Amygdala (tissue), 56 donors: ENCODE measurements at regions not wholly inside any gene's neighbourhood (a gene's known extent, or its start where the extent isn't known, plus 50 kb on each side); places are given as distances from the start of the nearest gene placed in this dataset.

Experiments used
- DNase-seq, 56 donors: peaks; one replicate each; lab custom pipeline; 2025; lab: John Stamatoyannopoulos, UW

DNA sequence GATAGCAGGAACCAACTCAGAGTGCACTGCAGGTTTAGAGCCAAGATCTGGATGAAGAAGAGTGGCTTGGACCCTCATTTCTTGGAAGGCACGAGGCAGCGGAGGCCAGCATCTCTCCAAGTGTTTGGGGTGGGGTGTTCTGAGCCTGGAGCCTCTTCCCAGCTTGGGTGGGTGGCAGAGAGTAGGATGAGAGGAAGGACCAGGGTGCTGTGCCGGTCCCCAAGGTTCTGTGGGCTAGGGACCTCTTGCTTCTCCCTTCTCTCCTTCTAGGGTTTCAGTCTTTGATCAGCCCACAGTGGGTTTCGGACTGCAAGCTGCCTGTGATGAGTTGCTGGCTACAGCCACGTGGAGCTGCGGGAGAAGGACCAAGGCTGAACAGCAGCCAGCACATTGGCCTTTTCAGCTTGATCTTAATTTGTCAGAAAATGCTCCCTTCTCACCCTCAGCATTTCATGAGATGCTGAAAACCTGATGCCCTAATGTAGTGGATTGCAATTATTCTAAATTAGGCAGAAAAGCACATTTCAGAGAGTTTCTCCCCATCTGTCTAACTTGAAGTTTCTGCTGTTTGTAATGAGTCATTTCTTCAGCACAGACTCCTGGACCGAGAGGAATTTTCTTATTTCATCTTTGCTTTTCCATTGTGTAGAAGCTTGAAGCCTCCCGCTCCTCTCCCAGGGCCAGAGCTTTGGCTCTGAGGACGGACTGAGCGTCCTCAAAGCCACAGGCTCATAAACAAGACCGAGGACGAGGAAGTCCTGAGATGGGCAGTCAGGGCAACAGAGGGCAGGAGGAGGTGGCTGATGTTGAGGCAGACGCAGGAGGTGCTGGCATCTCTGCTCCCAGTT lies 99.1 kb upstream of the HDAC4 start:
- DNase-seq = peak in 5 of 56 donors; percentile 8 to 29 (median 16)

DNA sequence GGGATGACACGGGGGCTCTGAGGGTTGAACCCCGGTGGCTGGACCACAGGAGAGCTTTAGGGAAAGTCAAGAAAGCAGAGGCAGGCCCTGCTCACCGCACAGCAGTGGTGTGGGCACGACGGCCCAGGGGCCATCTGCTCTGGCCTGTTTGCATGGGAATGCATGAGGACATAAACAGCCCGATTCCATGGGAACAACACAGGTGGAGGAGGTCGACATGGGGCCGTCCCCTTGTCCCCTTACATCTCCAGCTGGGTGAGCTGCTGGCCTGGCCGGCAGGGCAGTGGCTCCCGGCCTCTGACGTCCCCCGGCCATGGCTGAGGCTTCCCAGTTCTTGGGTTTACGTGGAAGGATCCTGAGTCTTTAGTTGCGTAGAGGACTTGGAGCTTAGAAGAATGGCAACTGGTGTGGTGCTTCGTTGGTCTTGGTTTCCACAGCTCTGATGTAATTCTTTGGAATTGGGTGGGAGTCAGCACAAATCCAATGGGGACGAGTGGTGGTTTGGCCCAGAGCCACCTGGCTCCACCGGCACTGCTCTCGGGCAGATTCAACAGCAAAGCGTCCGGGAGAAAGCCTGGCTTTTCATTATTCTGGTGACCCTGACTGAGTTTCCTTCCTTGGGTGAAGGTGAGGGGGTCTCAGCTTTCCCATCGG lies 98.3 kb upstream of the HDAC4 start:
- peak in 1 of 56 donors; percentile 23 for DNase-seq

DNA sequence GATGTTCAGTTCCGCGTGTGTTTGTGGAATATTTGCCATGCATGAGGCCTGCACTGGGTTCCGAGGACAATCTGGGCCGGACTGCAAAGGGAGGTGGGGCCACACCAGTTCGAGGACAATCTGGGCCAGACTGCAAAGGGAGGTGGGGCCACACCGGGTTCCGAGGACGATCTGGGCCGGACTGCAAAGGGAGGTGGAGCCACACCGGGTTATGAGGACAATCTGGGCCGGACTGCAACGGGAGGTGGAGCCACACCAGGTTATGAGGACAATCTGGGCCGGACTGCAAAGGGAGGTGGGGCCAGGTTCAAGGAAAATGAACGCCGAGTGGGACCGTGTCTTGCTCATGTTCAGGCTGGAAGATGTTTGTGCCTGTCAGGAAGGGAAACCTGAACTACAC lies 97.8 kb upstream of the HDAC4 start:
- no peak for DNase-seq

DNA sequence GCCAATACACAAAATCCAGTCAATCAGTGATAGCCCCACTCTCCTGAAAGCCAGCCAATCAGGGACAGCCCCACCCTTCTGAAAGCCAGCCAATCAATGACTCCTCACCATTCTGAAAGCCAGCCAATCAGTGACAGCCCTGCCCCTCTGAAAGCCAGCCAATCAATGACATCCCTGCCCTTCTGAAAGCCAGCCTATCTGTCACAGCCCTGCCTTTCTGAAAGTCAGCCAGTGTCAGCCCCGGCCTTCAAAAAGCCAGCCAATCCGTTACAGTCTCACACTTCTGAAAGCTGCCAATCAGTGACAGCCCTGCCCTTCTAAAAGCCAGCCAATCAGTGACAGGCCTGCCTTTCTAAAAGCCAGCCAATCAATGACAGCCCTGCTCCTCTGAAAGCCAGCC lies 95.9 kb upstream of the HDAC4 start:
- peak in 6 of 56 donors; percentile 14 to 62 (median 33) for DNase-seq

DNA sequence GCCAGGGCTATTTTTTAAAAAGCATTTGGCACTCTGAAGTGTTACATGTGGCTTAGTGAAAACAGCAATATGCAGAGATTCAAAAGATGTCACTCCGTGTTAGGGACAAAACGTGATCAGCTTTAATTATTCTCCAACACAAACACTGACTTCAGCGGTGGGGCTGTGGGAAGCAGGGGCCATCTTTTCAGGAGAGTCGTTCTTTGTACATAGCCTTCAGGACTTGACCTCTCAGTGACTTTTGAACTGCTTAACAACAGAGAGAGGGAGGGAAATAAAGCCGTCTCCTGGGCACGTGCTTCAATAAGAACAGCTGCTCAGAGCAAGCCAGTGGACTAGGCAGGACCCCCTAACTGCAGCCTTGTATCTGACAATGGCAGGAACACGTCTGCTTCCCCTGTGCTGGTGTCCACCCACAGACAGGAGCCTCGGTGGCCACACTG lies 95.0 kb upstream of the HDAC4 start:
- no peak for DNase-seq

DNA sequence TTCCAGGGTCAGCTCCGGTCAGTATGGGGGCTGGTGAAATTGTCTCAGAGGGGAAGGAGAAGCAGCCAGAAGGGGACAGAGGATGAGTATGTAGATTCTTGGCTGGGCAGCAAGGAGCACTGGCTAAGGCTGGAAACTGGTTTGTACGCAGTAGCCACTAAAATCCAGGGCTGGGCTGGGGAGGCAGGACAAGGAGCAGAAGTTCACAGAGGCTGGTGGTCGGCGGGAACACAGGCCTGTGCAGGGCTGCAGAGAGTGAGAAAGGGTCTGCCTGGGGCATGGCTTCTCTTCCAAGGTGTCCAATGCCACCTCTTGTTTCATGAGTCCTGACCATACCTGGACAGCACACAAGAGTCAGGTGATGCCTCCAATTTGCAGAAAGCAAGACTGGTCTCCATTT lies 94.4 kb upstream of the HDAC4 start:
- DNase-seq = no peak

DNA sequence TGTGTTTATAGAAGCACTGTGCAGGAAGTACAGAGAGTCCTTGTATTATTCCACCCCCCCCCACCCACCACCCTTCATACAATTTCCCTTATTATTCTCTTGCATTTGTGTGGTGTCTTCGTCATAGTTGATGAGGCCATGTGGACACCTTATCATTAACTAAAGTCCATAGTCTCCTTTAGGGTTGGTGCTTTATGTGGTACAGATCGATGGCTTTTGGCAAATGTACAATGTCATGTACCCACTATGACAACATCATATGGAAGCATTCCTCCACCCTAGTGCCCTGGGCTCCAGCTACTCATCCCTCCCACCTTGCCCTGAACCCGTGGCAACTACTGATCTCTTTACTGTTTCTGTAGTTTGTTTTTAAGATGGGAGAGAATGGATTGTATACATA lies 93.8 kb upstream of the HDAC4 start:
- DNase-seq = no peak

DNA sequence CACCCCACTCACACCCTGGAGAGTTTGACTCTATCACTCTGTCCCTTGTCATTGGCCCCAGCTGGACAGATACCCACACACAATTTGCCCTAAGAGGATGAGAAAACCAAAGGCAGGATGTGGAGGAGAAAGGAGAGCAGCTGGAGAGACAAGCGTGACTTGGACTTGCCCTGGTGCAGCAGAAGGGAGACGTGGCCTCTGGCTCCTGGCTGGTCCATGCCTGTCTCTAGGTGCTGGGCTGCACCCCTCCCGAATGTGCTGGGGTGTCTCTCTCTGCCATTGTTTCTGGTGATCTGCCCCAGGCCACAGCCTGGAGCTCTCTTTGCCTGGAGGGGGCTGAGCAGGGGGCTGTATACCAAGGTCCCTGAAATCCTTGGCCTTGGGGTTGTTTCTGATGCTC lies 88.7 kb upstream of the HDAC4 start:
- no peak for DNase-seq

DNA sequence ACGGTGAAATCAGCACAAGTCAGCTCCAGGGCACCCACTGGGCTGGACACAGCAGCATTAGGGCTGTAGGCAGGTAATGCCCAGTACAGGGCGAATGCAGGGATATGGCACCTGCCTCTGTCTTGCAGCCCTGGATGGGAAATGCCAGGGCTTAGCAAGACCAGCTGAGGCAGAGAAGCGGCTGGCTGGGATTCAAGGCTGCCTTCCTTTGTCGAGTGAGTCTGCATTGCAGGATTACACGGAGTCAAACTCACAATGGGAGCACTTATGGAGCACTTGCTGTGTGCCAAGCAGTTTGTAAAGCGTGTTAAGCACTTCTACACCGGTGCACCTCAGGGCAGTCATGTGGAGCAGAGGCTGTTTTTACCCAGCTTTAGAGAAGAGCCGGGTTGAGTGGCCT lies 87.3 kb upstream of the HDAC4 start:
- DNase-seq = no peak

DNA sequence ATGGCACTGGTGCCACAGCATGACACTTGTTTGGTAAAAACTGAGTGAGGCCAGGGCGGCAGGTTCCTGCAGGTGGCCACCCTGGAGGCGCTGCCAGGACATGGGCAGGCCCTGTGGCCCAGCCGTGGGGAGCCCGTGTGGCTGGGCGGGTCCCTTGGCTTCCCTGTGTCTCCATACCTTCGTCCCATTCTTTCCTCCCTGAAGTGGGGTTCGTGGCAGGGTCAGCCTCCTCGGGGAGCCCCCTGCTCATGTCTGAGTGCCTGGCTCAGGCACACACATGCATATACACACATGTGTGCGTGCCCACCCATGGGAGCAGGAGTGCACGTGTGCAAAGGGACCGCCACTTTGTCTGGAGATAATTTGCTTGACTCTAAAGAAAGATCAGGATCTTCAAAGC lies 86.5 kb upstream of the HDAC4 start:
- DNase-seq = no peak

DNA sequence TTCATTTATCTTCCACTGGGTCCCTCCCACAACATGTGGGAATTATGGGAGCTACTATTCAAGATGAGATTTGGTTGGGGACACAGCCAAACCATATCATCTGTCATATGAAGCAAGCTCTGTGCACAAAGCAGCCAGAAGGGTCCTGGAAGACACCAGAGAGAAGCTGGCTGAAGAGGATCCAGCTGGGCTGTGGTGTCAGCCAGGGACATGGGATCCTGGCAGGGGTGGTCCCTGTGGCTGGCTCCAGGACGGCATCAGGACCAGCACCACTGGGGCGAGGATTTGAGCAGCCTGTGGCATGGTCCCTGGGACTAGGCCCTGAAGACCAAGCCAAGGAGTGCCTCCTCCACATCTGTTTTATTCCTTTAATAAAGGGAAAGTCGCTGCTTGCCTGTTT lies 84.8 kb upstream of the HDAC4 start:
- DNase-seq = no peak

DNA sequence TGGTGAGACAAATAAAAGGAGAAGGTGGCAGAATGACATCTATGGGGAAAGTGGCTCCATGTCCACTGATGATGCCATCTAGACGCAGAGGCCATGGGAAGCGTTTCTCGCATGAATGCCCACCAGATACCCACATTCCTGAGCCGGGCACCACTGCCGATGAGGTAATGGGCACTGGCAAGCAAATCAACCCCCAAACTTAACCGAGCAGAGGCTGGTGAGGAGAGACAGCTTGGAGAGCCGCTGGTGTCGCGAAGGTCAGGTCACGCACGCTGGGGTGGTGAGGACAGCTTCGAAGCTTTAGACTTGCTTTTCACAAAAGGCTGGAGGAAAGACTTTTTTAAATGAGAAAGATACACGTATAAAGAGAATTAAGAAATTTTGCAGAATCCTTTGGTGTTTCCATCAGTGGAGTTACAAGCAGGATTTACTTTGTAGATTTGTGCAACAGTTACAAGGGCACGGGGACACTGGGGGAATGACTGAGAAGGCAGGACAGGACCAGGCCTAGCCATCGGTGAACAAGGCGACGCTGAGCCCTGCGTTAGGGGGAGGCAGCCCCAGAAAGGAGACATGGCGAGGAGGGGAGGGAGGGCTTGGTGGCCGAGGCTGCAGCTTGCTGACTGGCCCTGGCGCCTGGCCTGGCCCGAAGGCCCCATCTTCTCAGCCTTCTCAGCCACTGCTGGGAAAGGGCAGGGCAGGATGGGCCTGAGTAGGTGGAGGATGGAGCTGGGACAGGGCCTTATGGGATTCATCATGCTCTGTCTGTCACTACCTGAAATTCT lies 83.9 kb upstream of the HDAC4 start:
- DNase-seq = no peak

DNA sequence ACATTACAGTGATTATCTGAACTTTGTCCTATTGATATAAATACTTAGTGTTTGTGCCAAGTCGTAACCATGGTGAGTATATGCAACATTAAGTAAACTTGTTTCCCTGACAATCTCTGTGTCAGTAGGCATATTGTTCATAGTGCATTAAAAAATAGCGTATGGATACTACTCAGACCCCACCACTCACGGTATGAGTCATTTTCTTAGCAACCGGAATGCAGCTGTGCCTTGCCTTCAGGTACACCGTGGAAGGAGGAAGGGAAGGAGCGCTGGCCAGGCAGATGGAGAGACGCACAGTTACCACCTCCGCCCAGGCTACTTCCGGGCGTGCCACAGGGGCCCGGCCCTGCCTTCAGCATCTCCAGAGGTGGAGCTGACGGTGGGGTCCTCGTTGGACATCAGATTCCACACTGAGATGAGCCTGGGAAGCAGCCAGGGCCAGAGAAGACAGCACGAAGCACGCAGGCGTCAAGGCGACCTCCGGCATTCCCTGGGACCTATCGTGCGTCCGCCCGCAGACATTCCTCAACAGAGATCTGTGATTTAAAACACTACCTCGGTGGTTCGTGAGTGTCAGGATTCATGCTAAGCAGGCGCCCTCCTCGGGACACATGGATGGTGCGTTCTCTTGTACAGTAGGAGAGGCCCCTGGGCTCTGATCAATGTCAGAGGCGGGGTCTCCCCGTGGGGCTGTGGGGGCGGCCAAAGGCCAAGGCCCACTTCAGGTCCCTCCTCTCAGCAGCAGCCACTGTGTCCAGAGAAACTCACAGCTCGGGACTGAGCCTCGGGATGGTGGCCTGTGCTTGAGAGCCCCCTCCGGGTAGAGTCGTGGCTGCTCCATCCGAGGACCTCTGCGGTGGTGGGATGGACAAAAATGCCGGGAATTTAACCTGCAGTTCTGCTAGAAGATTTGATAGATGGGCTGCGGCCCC lies 82.2 kb upstream of the HDAC4 start:
- DNase-seq = no peak

DNA sequence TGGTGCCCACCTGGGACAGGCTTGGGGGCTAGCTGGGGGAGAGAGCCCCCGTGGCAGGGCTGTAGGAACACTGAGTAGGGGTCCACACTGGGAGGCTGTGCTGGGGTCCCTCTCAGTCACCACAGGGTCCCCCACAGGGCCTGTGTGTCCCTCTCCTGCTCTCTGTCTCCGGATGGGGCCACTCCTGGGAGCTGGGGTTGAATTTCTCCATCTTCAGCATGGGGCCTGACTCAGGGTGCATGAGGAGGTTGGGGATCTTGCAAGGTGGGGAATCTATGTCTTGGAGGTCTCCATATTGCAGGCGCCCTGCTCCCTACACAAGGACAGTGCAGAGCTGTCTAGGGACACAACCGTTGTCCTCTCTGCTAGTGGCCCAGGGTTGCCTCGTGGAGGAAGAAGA lies 78.7 kb upstream of the HDAC4 start:
- no peak for DNase-seq

DNA sequence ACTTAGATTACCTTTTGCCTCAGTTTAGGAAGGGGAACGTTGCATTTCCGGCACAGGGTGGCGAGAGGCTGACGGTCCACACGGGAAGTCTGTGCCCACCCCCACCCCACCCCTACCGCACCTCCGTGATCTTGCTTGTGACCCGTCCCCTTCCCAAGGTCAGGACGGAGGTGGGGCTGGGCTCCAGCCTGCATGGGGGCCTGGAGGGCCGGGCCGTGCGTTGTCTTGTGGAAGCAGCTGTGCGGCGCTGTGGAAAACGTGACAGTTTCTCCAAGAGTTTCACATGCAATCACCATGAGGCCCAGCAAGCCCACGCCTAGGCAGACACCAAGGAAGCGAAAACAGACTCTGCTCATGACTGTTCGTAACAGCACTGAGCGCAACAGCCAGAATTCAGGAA lies 76.8 kb upstream of the HDAC4 start:
- DNase-seq = no peak

DNA sequence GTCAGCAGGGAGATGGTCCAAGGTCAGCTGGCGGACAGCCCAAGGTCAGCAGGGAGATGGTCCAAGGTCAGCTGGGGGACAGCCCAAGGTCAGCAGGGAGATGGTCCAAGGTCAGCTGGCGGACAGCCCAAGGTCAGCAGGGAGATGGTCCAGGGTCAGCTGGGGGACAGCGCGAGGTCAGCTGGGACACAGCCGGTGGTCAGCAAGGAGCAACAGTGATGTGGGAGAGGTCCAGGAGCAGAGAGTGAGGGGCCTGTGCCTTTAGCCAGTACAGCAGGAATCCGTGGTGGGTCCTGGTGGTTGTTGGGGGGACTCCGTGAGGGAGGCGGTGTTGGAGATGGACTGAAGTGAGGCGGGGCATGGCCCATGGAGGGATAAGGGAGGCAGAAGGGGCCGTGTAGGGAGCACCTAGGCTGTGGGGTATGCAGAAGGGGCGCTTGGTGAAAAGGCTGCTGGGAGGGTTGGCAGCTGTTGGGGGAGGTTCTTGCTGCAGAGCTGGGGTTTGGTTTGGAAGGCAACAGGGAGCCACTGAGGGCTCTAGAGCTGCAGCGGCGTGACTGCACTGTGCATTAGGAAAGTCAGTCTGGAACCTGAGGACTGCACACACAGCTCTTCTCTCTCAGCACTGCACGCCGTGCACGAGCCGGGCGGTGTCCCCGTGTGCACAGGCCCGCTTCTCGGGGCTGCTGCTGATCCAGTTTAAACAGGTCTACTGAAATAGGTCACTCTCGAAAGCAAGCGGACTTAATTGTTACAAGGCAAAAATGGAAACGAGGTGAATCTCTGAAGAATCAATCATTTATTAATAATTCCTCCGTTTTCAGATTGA lies 76.2 kb upstream of the HDAC4 start:
- DNase-seq = no peak

DNA sequence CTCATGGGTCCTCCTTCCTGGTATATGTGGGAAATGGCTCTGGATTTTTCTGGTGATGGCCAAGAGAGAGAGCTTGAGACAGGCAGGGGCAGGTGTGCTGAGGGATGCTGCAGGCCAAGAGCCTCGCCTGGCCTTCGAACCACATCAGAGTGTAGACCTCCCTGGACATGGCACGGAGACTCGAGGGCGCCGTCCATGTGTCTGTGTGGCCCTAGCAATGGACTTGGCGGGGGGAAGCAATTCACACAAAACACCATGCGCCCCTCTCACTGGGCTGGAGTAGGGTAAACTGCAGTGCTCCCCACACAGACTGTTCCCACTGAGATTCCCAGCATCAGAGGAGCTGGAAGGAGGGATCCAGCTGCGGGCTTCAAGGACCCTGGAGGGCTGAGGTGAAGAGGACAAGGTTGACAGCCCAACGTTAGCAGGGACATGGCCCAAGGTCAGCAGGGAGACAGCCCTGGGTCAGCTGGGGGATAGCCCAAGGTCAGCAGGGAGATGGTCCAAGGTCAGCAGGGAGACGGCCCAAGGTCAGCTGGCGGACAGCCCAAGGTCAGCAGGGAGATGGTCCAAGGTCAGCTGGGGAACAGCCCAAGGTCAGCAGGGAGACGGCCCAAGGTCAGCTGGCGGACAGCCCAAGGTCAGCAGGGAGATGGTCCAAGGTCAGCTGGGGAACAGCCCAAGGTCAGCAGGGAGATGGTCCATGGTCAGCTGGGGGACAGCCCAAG lies 75.4 kb upstream of the HDAC4 start:
- DNase-seq = no peak

DNA sequence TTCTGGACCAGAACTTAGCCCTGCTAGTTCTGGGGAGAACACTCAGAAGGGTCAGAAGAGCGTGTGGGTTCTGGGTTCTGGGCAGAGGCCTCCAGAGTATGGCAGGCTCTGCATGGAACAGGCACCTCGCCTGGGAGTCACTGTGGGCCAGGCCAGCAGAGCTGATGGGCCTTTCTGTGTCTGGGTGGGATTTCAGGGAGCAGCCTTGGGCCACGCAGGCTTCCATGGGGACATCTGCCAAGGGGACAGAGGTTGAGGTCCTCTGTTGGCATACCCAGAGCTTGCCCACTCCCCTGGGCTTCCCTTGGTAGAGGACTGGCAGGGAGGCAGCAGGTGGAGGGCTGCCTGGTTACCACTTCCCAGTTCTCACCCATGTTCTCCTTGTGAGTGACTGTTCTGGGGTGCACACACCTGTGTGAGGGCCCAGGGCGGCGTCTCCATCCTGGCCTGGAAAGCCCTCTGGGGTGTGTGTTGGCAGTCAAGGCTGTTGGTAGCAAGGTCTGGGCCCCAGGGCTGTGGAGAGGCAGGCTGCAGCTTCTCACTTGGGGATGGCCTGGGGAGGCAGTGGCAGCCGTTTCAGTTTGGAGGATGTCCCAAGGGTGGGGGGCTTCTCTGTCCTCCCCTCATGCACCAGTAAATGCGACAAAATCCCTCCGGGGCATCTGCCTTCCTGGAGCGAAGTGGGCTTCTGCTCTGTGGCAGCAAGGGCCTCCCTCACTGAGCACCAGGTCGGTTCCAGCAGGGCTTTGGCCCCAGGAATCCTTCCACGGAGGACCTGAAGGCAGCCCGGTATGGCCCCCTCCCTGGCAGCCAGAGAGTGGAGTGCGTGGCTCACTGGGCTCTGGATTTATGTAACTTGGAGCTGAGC lies 74.6 kb upstream of the HDAC4 start:
- DNase-seq = no peak
